HepG2 (cell line): ENCODE measurements at regions not wholly inside any gene's neighbourhood (a gene's known extent, or its start where the extent isn't known, plus 50 kb on each side); places are given as distances from the start of the nearest gene placed in this dataset.
A peak's percentile ranks its signal among the peaks of the same experiment; 100 is the strongest.

ENCODE experiments used
- ATF7-NPFF ChIP-seq: sonication (generic); formaldehyde crosslinking; IDR thresholded peaks from 2 replicates; pipeline ENCODE4 v1.8.1; 2023; ENCODE audit warnings: mild to moderate bottlenecking, low read depth, missing genetic modification reagents, moderate library complexity
- CBX2 ChIP-seq, 2 experiments: fragments of 200-600 bp in 1 of 2; sonication (generic); formaldehyde crosslinking in 1 of 2; IDR thresholded peaks; 2 replicates each; pipeline versions ENCODE4 v1.7.0 to v1.8.1; 2018 to 2022; ENCODE audit warnings: low read depth in 2 of 2, low read length in 1 of 2, mild to moderate bottlenecking in 1 of 2, missing genetic modification reagents in 1 of 2
- CEBPG ChIP-seq: IDR thresholded peaks from 2 replicates; pipeline ENCODE4 v1.6.1; 2016
- CREM ChIP-seq, 2 experiments: sonication (generic) in 1 of 2; formaldehyde crosslinking in 1 of 2; IDR thresholded peaks; 2 replicates each; pipeline versions ENCODE4 v1.4.0 to v1.6.1; 2016 to 2020; ENCODE audit warnings: antibody characterized with exemption in 1 of 2, mild to moderate bottlenecking in 1 of 2, missing genetic modification reagents in 1 of 2
- GATA4 ChIP-seq: sonication (generic); IDR thresholded peaks from 2 replicates; pipeline ENCODE4 v1.6.1; 2016; ENCODE audit warnings: antibody characterized with exemption, low read depth, borderline replicate concordance
- HOXA3 ChIP-seq: sonication (generic); formaldehyde crosslinking; IDR thresholded peaks from 2 replicates; pipeline ENCODE4 v1.5.0; 2020; ENCODE audit warnings: missing genetic modification reagents
- IRX3 ChIP-seq: sonication (generic); formaldehyde crosslinking; IDR thresholded peaks from 2 replicates; pipeline ENCODE4 v1.8.1; 2023; ENCODE audit warnings: mild to moderate bottlenecking, low read depth, missing genetic modification reagents, borderline replicate concordance
- MTF2 ChIP-seq: sonication (generic); formaldehyde crosslinking; IDR thresholded peaks from 2 replicates; pipeline ENCODE4 v1.5.0; 2020; ENCODE audit warnings: missing genetic modification reagents, borderline replicate concordance
- NFYB ChIP-seq: sonication (generic); formaldehyde crosslinking; IDR thresholded peaks from 2 replicates; pipeline ENCODE4 v1.4.0; 2020; ENCODE audit warnings: missing genetic modification reagents
- RAD51 ChIP-seq: fragments of 450-650 bp; IDR thresholded peaks from 2 replicates; pipeline ENCODE4 v1.6.1; 2016; ENCODE audit warnings: borderline replicate concordance
- RARA ChIP-seq: IDR thresholded peaks from 2 replicates; pipeline ENCODE4 v1.6.1; 2016; ENCODE audit warnings: missing genetic modification reagents, missing compliant biosample characterization
- ZNF33B ChIP-seq: sonication (generic); formaldehyde crosslinking; IDR thresholded peaks from 2 replicates; pipeline ENCODE4 v1.5.1; 2020; ENCODE audit warnings: mild to moderate bottlenecking, missing genetic modification reagents
- ZNF740 ChIP-seq: sonication (generic); formaldehyde crosslinking; IDR thresholded peaks from 2 replicates; pipeline ENCODE4 v1.4.0; 2020; ENCODE audit warnings: missing genetic modification reagents
- ZNF781 ChIP-seq: sonication (generic); formaldehyde crosslinking; IDR thresholded peaks from 2 replicates; pipeline ENCODE4 v1.5.1; 2020; ENCODE audit warnings: borderline replicate concordance, mild to moderate bottlenecking, missing genetic modification reagents; ENCODE audit errors: not compliant biosample characterization
- ZNF879 ChIP-seq: sonication (generic); formaldehyde crosslinking; IDR thresholded peaks from 2 replicates; pipeline ENCODE4 v1.8.1; 2023; ENCODE audit warnings: missing genetic modification reagents
- ZSCAN25 ChIP-seq: sonication (generic); formaldehyde crosslinking; IDR thresholded peaks from 2 replicates; pipeline ENCODE4 v1.8.0; 2022; ENCODE audit warnings: mild to moderate bottlenecking, missing genetic modification reagents
- TF ChIP-seq, protein P1 (sequence below): sonication (generic); formaldehyde crosslinking; IDR thresholded peaks from 2 replicates; pipeline ENCODE4 v1.4.0; 2020; ENCODE audit warnings: missing genetic modification reagents, low read depth, mild to moderate bottlenecking, borderline replicate concordance
- TF ChIP-seq, protein P2 (sequence below): IDR thresholded peaks from 2 replicates; pipeline ENCODE4 v1.6.1; 2016
- TF ChIP-seq, protein P3 (sequence below): sonication (generic); formaldehyde crosslinking; IDR thresholded peaks from 2 replicates; pipeline ENCODE4 v1.4.0; 2020; ENCODE audit warnings: low read depth, missing genetic modification reagents

DNA sequence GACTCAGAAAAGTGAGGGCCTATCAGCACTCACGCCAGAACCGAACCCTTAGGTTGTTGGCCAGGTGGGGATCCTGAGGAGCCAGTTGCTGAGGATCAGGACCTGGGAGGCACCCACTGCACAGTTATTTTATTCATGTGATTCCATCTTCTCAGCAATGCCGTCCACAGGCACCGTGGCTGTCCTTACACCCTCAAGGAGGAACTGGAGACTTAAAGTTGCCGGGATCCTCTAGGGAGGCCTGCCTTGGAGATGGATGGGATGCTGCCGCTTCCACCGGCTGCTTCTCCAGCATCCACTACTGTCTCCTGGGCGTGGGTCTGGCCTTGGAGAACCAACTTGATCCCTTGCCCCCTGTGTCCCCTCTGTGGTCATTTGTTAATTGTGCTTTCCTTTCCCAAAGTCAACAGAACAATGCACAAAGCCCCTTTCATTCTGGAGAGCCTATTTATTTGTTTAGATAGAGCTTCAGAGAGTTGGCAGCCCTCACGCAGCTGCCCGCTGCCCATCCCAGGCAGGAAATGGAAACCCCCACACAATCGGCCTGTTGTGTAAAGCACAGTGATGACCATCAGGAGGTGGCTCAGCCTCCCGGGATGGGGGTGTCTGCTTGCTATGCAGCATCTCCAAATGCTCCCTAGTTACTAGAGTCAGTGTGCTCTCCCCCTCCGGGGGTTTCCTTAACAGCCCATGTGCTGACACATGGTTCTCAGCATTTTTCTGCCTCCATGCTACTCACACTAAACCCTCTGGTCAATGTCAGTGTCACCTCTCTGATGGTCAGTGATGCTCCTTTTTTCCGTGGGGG is 52.9 kb upstream of the IGFBP3 start (continued):
- TF ChIP-seq CREM (IDR thresholded peaks at IDR 0.05) (peak; percentile 82), CREM (CRISPR knock-in tag; IDR thresholded peaks at IDR 0.05) (no peak), ZNF879 (CRISPR knock-in tag) (no peak), MTF2 (CRISPR knock-in tag) (no peak), ATF7-NPFF (CRISPR knock-in tag) (no peak; the same call in 1 of the 2 replicates), HOXA3 (CRISPR knock-in tag) (peak; percentile 46; the same call in 1 of the 2 replicates), ZSCAN25 (no peak), RAD51 (no peak), ZNF740 (CRISPR knock-in tag) (peak; percentile 86), ZNF33B (no peak), RARA (CRISPR knock-in tag) (peak; percentile 98), GATA4 (peak; percentile 87; the same call in 1 of the 2 replicates), ZNF781 (no peak), IRX3 (no peak), CEBPG (CRISPR knock-in tag) (peak; percentile 65), CBX2 (IDR thresholded peaks at IDR 0.05; ENCODE audit: low read depth, low read length) (no peak), CBX2 (CRISPR knock-in tag; IDR thresholded peaks at IDR 0.05; ENCODE audit: low read depth) (no peak), NFYB (CRISPR knock-in tag) (no peak)
- TF ChIP-seq, protein P1, sequence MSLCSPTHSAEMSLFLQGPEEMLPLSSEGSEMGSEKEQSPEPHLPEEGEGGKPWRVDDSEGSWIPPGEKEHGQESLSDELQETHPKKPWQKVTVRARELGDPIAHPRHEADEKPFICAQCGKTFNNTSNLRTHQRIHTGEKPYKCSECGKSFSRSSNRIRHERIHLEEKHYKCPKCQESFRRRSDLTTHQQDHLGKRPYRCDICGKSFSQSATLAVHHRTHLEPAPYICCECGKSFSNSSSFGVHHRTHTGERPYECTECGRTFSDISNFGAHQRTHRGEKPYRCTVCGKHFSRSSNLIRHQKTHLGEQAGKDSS (CRISPR knock-in tag) = no peak
- TF ChIP-seq, protein P2, sequence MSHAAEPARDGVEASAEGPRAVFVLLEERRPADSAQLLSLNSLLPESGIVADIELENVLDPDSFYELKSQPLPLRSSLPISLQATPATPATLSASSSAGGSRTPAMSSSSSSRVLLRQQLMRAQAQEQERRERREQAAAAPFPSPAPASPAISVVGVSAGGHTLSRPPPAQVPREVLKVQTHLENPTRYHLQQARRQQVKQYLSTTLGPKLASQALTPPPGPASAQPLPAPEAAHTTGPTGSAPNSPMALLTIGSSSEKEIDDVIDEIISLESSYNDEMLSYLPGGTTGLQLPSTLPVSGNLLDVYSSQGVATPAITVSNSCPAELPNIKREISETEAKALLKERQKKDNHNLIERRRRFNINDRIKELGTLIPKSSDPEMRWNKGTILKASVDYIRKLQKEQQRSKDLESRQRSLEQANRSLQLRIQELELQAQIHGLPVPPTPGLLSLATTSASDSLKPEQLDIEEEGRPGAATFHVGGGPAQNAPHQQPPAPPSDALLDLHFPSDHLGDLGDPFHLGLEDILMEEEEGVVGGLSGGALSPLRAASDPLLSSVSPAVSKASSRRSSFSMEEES (CRISPR knock-in tag) = peak; percentile 79
- TF ChIP-seq, protein P3, sequence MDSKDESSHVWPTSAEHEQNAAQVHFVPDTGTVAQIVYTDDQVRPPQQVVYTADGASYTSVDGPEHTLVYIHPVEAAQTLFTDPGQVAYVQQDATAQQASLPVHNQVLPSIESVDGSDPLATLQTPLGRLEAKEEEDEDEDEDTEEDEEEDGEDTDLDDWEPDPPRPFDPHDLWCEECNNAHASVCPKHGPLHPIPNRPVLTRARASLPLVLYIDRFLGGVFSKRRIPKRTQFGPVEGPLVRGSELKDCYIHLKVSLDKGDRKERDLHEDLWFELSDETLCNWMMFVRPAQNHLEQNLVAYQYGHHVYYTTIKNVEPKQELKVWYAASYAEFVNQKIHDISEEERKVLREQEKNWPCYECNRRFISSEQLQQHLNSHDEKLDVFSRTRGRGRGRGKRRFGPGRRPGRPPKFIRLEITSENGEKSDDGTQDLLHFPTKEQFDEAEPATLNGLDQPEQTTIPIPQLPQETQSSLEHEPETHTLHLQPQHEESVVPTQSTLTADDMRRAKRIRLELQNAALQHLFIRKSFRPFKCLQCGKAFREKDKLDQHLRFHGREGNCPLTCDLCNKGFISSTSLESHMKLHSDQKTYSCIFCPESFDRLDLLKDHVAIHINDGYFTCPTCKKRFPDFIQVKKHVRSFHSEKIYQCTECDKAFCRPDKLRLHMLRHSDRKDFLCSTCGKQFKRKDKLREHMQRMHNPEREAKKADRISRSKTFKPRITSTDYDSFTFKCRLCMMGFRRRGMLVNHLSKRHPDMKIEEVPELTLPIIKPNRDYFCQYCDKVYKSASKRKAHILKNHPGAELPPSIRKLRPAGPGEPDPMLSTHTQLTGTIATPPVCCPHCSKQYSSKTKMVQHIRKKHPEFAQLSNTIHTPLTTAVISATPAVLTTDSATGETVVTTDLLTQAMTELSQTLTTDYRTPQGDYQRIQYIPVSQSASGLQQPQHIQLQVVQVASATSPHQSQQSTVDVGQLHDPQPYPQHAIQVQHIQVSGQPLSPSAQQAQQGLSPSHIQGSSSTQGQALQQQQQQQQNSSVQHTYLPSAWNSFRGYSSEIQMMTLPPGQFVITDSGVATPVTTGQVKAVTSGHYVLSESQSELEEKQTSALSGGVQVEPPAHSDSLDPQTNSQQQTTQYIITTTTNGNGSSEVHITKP (CRISPR knock-in tag) = peak; percentile 78
